Right ventricle myocardium superior (tissue), 1 donor: ENCODE measurements at regions not wholly inside any gene's neighbourhood (a gene's known extent, or its start where the extent isn't known, plus 50 kb on each side); places are given as distances from the start of the nearest gene placed in this dataset.
"Not testable (repeated sequence)": the region's sequence is repeated elsewhere in the genome, so short reads cannot be mapped to it uniquely, and the experiment has no call there.

ENCODE experiments used
- ATAC-seq: fragments of 200-7000 bp; cut with Tn5 transposase; one replicate; pipeline ENCODE4 v1.9.1; 2020; ENCODE audit warnings: mild to moderate bottlenecking; ENCODE audit not compliant: poor library complexity
- DNase-seq: peaks from one replicate; pipeline ENCODE4 v3.0.0-alpha.2; 2020
- intact Hi-C: fragments of 100-400 bp; cut with DNase I; formaldehyde crosslinking; loops from one replicate; pipeline ENCODE4 v1.11.2; 2022
- donor health status: DM: no; HTN: yes; CAD: no; lungs with severe emphysema.

- intact Hi-C loops, DNase-seq, ATAC-seq: not testable (repeated sequence)
Measured at GRCh38 chr6:127406722-127407121, 52.5 kb downstream of the KIAA0408 start.

GRCh38 chr6:127406122-127406521 is 53.1 kb downstream of the KIAA0408 start:
- ATAC-seq: no peak
- intact Hi-C loops: no loop called here
- DNase-seq: no peak

GRCh38 chr6:127404594-127405178 is 54.5 kb downstream of the KIAA0408 start:
- intact Hi-C loops: no loop called here
- ATAC-seq (no peak), DNase-seq (no peak)

GRCh38 chr6:127404133-127404532 is 55.1 kb downstream of the KIAA0408 start:
- no peak for DNase-seq
- intact Hi-C loops: no loop called here
- no peak for ATAC-seq

GRCh38 chr6:127403636-127404035 is 55.6 kb downstream of the KIAA0408 start:
- ATAC-seq (no peak), DNase-seq (no peak)
- intact Hi-C loops: no loop called here

GRCh38 chr6:127402890-127403617 is 56.1 kb downstream of the KIAA0408 start:
- no peak for ATAC-seq
- intact Hi-C loops: no loop called here
- no peak for DNase-seq

- DNase-seq (no peak), ATAC-seq (peak; percentile 22)
- intact Hi-C loops: no loop called here
Measured at GRCh38 chr6:127397729-127398630, 54.6 kb upstream of the ECHDC1 start.

GRCh38 chr6:127397171-127397597 is 53.8 kb upstream of the ECHDC1 start:
- ATAC-seq: peak; percentile 27
- intact Hi-C loops, DNase-seq: not testable (repeated sequence)
